HG02678 (cell line): ENCODE measurements at regions not wholly inside any gene's neighbourhood (a gene's known extent, or its start where the extent isn't known, plus 50 kb on each side); places are given as distances from the start of the nearest gene placed in this dataset.

ENCODE experiments used
- ATAC-seq: cut with Tn5 transposase; IDR thresholded peaks from one replicate; pipeline ENCODE4 v1.9.1; 2021; ENCODE audit warnings: mild to moderate bottlenecking, moderate library complexity; ENCODE audit not compliant: unreplicated experiment

GRCh38 chr10:4316161-4316810 is 509.7 kb upstream of the AKR1E2 start:
- no peak for ATAC-seq

- no peak for ATAC-seq
Measured at GRCh38 chr10:4315551-4315950, 510.5 kb upstream of the AKR1E2 start.

DNA sequence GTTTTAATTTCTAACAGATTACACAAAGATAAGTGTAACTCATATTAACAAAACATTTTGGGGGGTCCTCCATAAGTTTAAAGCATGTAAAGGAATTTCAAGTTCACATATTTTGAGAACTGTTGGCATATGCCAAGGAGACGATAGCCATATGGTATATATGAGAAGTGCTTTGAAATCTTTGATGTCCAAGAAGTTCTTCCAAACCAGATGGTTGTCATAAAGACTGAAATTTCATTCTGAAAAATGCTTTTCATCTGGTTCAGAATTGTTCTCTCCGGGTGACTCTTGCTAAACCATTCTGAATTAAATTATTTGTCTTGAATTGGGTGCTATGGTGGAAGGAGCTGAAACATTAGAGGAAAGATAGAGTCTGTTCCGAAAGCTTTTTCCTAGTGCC is 513.0 kb upstream of the AKR1E2 start:
- ATAC-seq = no peak

- no peak for ATAC-seq
Measured at GRCh38 chr10:4312051-4312835, 513.8 kb upstream of the AKR1E2 start.

- no peak for ATAC-seq
Measured at GRCh38 chr10:4310172-4310571, 515.8 kb upstream of the AKR1E2 start.

- ATAC-seq = no peak
Measured at GRCh38 chr10:4307910-4308309, 518.1 kb upstream of the AKR1E2 start.

GRCh38 chr10:4306871-4307270 is 519.1 kb upstream of the AKR1E2 start:
- no peak for ATAC-seq

DNA sequence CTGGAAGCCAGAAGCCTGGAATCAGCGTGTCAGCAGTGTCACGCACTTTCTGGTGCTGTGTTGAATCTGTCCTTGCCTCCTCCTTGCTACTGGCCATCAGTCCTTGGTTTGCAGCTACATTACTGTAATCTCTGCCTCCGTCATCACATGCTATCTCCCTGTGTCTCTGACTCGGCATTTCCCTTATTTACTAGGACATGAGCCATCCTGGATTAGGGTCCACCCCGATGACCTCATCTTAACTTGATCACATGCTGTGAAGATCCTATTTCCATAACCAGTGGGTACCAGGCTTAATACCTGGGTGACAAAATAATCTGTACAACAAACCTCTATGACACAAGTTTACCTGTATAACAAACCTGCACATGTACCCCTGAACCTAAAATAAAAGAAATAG is 518.0 kb upstream of the KLF6 start:
- ATAC-seq = no peak

- no peak for ATAC-seq
Measured at GRCh38 chr10:4301291-4302045, 516.5 kb upstream of the KLF6 start.

DNA sequence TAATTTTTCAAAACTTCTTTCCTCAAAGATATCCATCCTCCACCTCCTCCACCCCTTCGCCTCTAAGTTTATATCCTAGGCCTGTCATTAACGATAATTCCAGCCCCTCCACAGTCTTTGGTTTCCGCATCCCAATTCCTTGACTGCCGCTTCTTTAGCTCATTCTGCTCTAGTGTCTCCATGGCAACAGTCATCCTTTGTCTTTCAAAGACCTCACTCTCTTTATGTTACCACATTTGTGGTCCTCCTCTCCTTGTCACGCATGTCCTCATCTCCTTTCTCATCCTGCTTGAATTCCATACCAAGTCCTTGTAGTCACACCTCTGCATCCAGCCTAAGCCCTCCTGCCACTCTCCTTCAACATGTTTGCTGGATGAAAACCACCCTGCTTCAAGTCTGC is 511.2 kb upstream of the KLF6 start:
- ATAC-seq = no peak

DNA sequence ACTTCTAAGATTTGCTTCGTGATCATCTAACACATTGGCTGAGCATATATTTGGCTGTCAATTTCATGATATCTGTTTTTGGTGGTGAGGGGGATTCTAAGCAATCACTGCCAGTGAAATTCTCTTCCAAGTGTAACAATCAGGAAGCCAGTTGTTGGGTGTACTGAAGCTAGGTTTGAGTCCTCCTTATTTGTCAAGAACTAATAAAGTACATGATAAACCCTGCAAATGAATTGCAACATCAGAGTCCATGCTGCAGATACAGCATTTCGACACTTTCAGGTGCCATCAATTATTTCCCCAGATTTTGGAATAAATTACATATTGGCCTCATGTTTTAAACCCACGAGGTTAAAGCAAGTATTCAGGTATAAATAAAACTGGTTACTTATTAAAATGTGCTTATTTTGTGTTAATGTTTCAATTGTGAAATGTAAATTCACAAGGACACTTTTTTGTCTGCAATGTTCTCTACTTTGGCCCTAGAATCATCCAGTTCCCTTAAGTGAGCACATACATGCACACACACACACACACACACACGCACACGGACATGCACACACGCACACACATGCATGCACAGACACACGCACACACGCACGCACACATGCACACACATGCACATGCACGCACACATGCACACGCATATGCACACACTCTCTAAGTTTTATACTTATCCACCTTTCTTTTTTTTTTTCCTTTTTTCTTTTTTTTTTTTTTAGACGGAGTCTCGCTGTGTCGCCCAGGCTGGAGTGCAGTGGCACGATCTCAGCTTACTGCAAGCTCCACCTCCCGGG is 510.2 kb upstream of the KLF6 start:
- ATAC-seq = no peak

DNA sequence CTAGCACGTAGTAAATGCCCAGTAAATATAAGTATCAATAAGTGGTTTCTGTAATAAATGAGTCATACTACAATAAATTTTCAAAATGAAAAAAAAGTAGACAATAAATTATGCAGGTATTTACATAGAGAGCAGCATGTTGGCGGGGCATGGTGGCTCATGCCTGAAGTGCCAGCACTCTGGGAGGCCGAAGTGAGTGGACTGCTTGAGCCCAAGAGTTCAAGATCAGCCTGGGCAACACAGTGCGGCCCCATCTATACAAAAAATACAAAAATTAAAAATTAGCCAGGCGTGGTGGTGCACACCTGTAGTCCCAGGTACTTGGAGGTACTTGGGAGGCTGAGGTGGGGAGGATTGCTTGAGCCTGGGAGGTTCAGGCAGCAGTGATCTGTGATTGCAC is 509.3 kb upstream of the KLF6 start:
- ATAC-seq = no peak

DNA sequence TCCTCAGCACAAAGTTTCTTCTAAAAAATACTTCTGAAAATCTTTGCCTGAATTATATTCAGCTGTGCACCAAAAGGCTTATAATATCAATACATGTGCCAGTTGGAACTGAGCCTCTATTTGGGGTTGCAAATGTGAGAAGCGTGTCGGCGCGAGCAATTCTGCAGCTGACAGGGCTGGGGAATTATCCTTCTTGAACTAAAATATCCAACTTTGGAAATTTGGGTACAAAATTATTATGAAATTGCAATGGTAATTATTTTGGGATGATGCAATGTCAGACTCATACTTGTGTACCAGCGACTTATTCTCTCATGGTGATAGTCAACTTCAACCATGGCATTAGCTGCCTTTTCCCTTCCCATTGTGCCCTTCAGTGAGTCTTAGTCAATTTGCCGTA is 507.0 kb upstream of the KLF6 start:
- no peak for ATAC-seq

DNA sequence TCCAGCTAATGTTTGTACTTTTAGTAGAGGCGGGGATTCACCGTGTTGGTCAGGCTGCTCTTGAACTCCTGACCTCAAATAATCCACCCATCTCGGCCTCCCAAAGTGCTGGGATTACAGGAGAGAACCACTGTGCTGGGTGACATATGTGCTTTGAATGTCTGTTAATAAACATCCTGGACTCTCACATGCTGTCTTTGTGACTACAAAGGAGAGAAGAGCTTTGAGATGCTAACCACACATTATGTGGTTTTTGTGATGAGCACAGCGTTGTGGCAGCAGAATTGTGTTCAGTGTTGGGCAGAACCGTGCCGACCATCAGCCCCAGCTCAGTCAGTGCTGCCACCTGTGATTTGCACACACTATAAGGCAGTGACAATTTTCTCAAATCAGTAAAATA is 500.1 kb upstream of the KLF6 start:
- ATAC-seq = no peak

- ATAC-seq = no peak
Measured at GRCh38 chr10:4283846-4284610, 499.0 kb upstream of the KLF6 start.

DNA sequence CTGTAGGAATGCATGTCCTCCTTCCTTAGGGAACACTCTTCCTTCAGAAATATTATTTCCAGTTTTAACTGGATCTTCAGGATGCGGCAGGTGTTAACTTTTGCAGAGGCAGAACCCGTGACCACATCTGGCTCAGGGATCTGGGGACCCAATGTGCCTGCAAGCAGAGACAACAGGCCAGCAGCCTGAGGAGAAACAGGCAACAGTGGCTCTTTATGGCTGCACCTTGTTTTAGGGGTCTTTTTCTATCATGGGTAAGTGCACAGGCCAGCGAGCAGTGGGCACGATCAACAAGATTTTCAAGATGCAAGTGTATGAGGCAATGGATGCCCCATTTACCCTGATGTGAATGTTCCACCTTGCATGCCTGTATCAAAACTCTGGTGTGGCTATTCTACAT is 497.5 kb upstream of the KLF6 start:
- ATAC-seq = no peak

DNA sequence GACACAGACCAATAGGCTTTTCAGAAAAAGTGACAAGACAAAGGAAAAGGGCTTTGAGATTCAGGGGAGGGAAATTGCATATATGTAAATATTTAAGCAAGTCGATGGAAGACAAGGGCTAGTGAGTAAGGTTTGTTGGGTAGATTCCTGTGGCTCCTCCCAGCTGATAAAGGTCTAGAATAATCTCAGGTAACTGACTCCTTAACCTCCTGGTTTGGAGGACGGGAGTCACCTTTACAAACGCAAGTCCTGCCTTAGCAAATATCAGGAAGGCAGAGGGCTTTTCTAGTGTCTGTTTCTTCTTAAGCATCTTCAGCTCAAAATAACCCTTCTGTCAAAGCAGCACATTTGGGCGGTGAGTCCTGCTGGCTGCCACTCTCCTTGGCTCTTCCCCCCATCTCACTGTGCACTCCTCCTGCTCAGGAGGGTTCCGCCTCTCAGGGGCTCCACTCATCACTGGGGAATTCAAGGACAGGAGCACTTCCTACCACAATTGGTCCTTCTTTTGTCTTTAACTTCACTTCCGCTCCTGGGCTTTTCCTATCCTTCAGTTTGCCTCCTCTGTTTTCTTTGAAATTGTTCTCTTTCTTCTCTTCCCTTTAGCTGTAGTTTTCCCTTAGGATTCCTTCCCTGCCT is 496.3 kb upstream of the KLF6 start:
- ATAC-seq = no peak

GRCh38 chr10:4280461-4281189 is 495.6 kb upstream of the KLF6 start:
- no peak for ATAC-seq

DNA sequence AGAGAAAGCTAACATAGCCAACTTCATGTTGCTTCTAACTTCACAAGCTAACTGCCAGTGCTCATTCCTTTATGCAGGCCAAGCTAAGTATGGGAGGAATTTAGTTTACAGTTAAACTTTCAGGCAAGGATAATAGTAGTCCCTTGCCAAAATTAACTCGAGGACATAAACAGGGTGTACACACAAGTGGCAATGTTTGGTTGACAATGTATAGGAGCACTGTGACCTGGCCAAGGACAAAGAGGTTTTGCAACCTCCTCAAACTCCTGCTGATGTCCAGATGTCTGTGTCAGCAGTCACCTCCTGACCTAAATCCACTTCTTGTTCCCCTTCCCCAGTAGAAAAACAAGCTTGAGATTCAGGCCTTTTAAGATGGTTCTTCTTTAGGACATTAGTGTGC is 494.6 kb upstream of the KLF6 start:
- ATAC-seq = no peak
